ENCODE measurements at regions not wholly inside any gene's neighbourhood (a gene's known extent, or its start where the extent isn't known, plus 50 kb on each side); places are given as distances from the start of the nearest gene placed in this dataset.

DNA sequence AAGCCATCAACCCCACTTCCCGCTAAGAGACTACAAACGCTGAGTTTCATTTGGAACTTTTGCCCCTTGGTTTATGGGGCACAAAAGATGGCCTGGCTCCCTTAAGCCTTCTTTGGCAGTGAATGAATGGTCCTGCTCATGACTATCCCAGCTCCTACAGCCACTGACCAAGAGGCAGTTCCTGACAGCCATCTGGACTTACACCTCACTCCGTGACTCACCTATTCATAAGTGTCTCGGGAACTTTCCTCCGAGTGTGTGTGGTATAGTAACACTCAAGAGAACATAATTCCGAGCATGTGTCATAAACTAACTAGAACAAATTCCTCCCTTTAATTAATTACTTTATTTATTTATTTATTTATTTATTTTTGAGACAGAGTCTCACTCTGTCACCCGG lies 51.9 kb upstream of the NUDT4 start:
- DNase-seq (ENCODE audit: low read depth in 3 of 3, low spot score in 1 of 3): no peak
